GM10266 (cell line): ENCODE measurements at regions not wholly inside any gene's neighbourhood (a gene's known extent, or its start where the extent isn't known, plus 50 kb on each side); places are given as distances from the start of the nearest gene placed in this dataset.

Source experiments
- DNase-seq: peaks from one replicate; pipeline ENCODE4 v3.0.0; 2012; ENCODE audit errors: extremely low spot score
- CTCF ChIP-seq: IDR thresholded peaks from 2 replicates; pipeline ENCODE4 v1.5.1; 2012; ENCODE audit warnings: mild to moderate bottlenecking, low read depth; ENCODE audit not compliant: control insufficient read depth, insufficient read depth; ENCODE audit errors: missing control alignments

- no peak for TF ChIP-seq CTCF
- DNase-seq: no peak
Measured at GRCh38 chr3:193960487-193961274, 175.3 kb upstream of the HES1 start.

- TF ChIP-seq CTCF: no peak
- DNase-seq: no peak
Measured at GRCh38 chr3:193962986-193963685, 172.8 kb upstream of the HES1 start.

- no peak for TF ChIP-seq CTCF
- DNase-seq: peak; percentile 69
Measured at GRCh38 chr3:193963808-193964516, 172.0 kb upstream of the HES1 start.

GRCh38 chr3:193964517-193964880 is 171.4 kb upstream of the HES1 start:
- no peak for DNase-seq
- no peak for TF ChIP-seq CTCF

- DNase-seq: no peak
- no peak for TF ChIP-seq CTCF
Measured at GRCh38 chr3:193968380-193968974, 167.5 kb upstream of the HES1 start.

- peak; percentile 54 for TF ChIP-seq CTCF
- peak; percentile 56 for DNase-seq
Measured at GRCh38 chr3:193970131-193970772, 165.7 kb upstream of the HES1 start.
